H9 (cell line): ENCODE measurements at regions not wholly inside any gene's neighbourhood (a gene's known extent, or its start where the extent isn't known, plus 50 kb on each side); places are given as distances from the start of the nearest gene placed in this dataset.
"Not testable (repeated sequence)": the region's sequence is repeated elsewhere in the genome, so short reads cannot be mapped to it uniquely, and the experiment has no call there.

Source experiments
- DNase-seq: peaks from one replicate; pipeline ENCODE4 v3.0.0-alpha.2; 2017
- H2AFZ ChIP-seq: one replicate; pipeline ENCODE4 v1.6.1; 2013; ENCODE audit warnings: mild to moderate bottlenecking, low read length, control low read depth, moderate library complexity
- H2AK5ac ChIP-seq: 2 replicates; pipeline ENCODE4 v1.6.1; 2013; ENCODE audit warnings: low read length, control low read depth, mixed read lengths; ENCODE audit not compliant: insufficient read length
- H2BK120ac ChIP-seq: one replicate; pipeline ENCODE4 v1.6.1; 2013; ENCODE audit warnings: low read depth, mild to moderate bottlenecking, low read length, control low read depth, inconsistent platforms; ENCODE audit not compliant: poor library complexity, severe bottlenecking
- H2BK12ac ChIP-seq: 2 replicates; pipeline ENCODE4 v1.6.1; 2013; ENCODE audit warnings: low read length, control low read depth, mixed read lengths, low read depth; ENCODE audit not compliant: insufficient read length
- H2BK15ac ChIP-seq: 2 replicates; pipeline ENCODE4 v1.6.1; 2013; ENCODE audit warnings: low read depth, low read length, control low read depth
- H2BK20ac ChIP-seq: one replicate; pipeline ENCODE4 v1.6.1; 2013; ENCODE audit warnings: low read depth, mild to moderate bottlenecking, low read length, control low read depth, inconsistent platforms; ENCODE audit not compliant: poor library complexity, severe bottlenecking
- H2BK5ac ChIP-seq: 2 replicates; pipeline ENCODE4 v1.6.1; 2013; ENCODE audit warnings: low read length, control low read depth, mixed read lengths; ENCODE audit not compliant: insufficient read length
- H3K14ac ChIP-seq: 2 replicates; pipeline ENCODE4 v1.6.1; 2013; ENCODE audit warnings: low read length, control low read depth; ENCODE audit not compliant: insufficient read depth
- H3K18ac ChIP-seq: 2 replicates; pipeline ENCODE4 v1.6.1; 2013; ENCODE audit warnings: low read depth, mild to moderate bottlenecking, mixed read lengths, low read length, control low read depth; ENCODE audit not compliant: insufficient read length
- H3K23ac ChIP-seq: 2 replicates; pipeline ENCODE4 v1.6.1; 2013; ENCODE audit warnings: low read length, control low read depth, mixed read lengths, low read depth; ENCODE audit not compliant: insufficient read length
- H3K23me2 ChIP-seq: 2 replicates; pipeline ENCODE4 v1.6.1; 2013; ENCODE audit warnings: low read depth, mild to moderate bottlenecking, mixed read lengths, low read length, control low read depth; ENCODE audit not compliant: insufficient read length, poor library complexity, severe bottlenecking
- H3K27ac ChIP-seq: 2 replicates; pipeline ENCODE4 v1.5.1; 2013; ENCODE audit warnings: low read length, control low read depth, mixed read lengths, low read depth; ENCODE audit not compliant: insufficient read length
- H3K27me3 ChIP-seq: 2 replicates; pipeline ENCODE4 v1.6.1; 2013; ENCODE audit warnings: low read length, control low read depth, inconsistent platforms; ENCODE audit not compliant: insufficient read depth
- H3K4ac ChIP-seq: 2 replicates; pipeline ENCODE4 v1.6.1; 2013; ENCODE audit warnings: low read depth, mild to moderate bottlenecking, control low read depth, inconsistent platforms, low read length, moderate library complexity
- H3K4me1 ChIP-seq: 2 replicates; pipeline ENCODE4 v1.6.1; 2013; ENCODE audit warnings: low read length, control low read depth, inconsistent platforms; ENCODE audit not compliant: insufficient read depth
- H3K4me2 ChIP-seq: 2 replicates; pipeline ENCODE4 v1.6.1; 2013; ENCODE audit warnings: low read length, control low read depth, mixed read lengths; ENCODE audit not compliant: insufficient read length, insufficient read depth
- H3K56ac ChIP-seq: 2 replicates; pipeline ENCODE4 v1.6.1; 2013; ENCODE audit warnings: low read depth, mild to moderate bottlenecking, mixed read lengths, low read length, control low read depth; ENCODE audit not compliant: insufficient read length
- H3K79me1 ChIP-seq: 2 replicates; pipeline ENCODE4 v1.6.1; 2013; ENCODE audit warnings: low read depth, mild to moderate bottlenecking, moderate library complexity, low read length, control low read depth, inconsistent platforms; ENCODE audit not compliant: insufficient read depth, poor library complexity, severe bottlenecking
- H3K79me2 ChIP-seq: 2 replicates; pipeline ENCODE4 v1.6.1; 2013; ENCODE audit warnings: low read length, control low read depth, inconsistent platforms; ENCODE audit not compliant: insufficient read depth
- H3K9ac ChIP-seq: 2 replicates; pipeline ENCODE4 v1.6.1; 2013; ENCODE audit warnings: low read length, control low read depth, mixed read lengths; ENCODE audit not compliant: insufficient read length; ENCODE audit errors: extremely low read depth
- H3K9me3 ChIP-seq: one replicate; pipeline ENCODE4 v1.6.1; 2013; ENCODE audit warnings: low read depth, low read length, inconsistent platforms; ENCODE audit not compliant: control insufficient read depth
- H3T11ph ChIP-seq: one replicate; pipeline ENCODE4 v1.6.1; 2013; ENCODE audit warnings: mild to moderate bottlenecking, low read length, control low read depth, inconsistent platforms
- H4K20me1 ChIP-seq: one replicate; pipeline ENCODE4 v1.6.1; 2013; ENCODE audit not compliant: control insufficient read depth, insufficient read length, insufficient read depth
- H4K5ac ChIP-seq: 2 replicates; pipeline ENCODE4 v1.6.1; 2013; ENCODE audit warnings: low read depth, mild to moderate bottlenecking, mixed read lengths, low read length, control low read depth; ENCODE audit not compliant: insufficient read length
- H4K8ac ChIP-seq: replicated peaks from 2 replicates; pipeline ENCODE4 v1.6.1; 2013; ENCODE audit warnings: low read length, control low read depth, mixed read lengths, low read depth; ENCODE audit not compliant: insufficient read length
- H4K91ac ChIP-seq: 2 replicates; pipeline ENCODE4 v1.6.1; 2013; ENCODE audit warnings: low read depth, mild to moderate bottlenecking, moderate library complexity, mixed read lengths, low read length, control low read depth; ENCODE audit not compliant: insufficient read length
- H3K27ac Mint-ChIP-seq, 3 experiments: 2 replicates in 2 of 3; 3 replicates in 1 of 3; pipeline ENCODE4 v1.8.0; 2020 to 2021; ENCODE audit warnings: mixed read lengths in 3 of 3, mild to moderate bottlenecking in 1 of 3, moderate library complexity in 1 of 3
- H3K27me3 Mint-ChIP-seq: 2 replicates; pipeline ENCODE4 v1.8.0; 2021; ENCODE audit warnings: low read depth, mild to moderate bottlenecking, moderate library complexity, mixed read lengths
- H3K36me3 Mint-ChIP-seq, 3 experiments: 2 replicates in 2 of 3; 3 replicates in 1 of 3; pipeline ENCODE4 v1.8.0; 2020 to 2021; ENCODE audit warnings: low read depth in 3 of 3, mixed read lengths in 3 of 3; ENCODE audit not compliant: insufficient read depth in 1 of 3
- H3K4me1 Mint-ChIP-seq, 2 experiments: 2 replicates each; pipeline ENCODE4 v1.8.0; 2020; ENCODE audit warnings: mixed read lengths in 2 of 2
- H3K4me3 Mint-ChIP-seq, 2 experiments: 2 replicates in 1 of 2; 3 replicates in 1 of 2; pipeline ENCODE4 v1.8.0; 2020 to 2021; ENCODE audit warnings: mild to moderate bottlenecking in 2 of 2, mixed read lengths in 2 of 2, moderate library complexity in 1 of 2
- H3K9me3 Mint-ChIP-seq, 2 experiments: 2 replicates in 1 of 2; 3 replicates in 1 of 2; pipeline ENCODE4 v1.8.0; 2020; ENCODE audit warnings: mild to moderate bottlenecking in 2 of 2, mixed read lengths in 2 of 2, moderate library complexity in 1 of 2
- TF ChIP-seq, protein P1 (sequence below): fragments of 200-600 bp; sonication (generic); conservative IDR thresholded peaks from 3 replicates; pipeline ENCODE4 v1.8.0; 2021; ENCODE audit warnings: antibody characterized with exemption, mild to moderate bottlenecking

DNA sequence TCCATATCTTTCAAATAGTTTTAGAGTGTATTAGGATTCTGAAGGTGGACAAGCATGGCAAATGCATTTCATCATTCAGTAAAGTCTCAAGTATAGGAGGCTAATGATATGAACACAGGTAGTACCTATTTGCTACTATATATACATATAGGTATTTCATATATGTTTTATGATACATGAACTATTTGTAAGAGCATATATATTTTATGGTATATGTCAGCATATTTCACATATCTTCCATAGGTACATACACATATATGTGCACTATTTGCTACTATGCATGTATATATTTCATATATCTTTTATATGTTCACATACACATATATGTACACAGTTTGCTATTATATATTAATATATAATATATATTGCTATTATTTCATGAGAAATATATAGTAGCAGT lies 1291.7 kb upstream of the MIR17HG start:
- Histone ChIP-seq H3K4me2 (no peak overlapping the region), H3K9ac (no peak overlapping the region), H3K9me3 (no peaks in the 10 kb centered on the region), H3K79me2 (no peaks in the 10 kb centered on the region), H2BK120ac (no peak overlapping the region), H4K91ac (no peak overlapping the region), H3K14ac (no peak overlapping the region), H2BK5ac (no peak overlapping the region), H4K20me1 (no peaks in the 10 kb centered on the region), H2AFZ (no peak overlapping the region), H3K4ac (no peak overlapping the region), H2BK15ac (no peak overlapping the region), H2AK5ac (no peak overlapping the region), H2BK12ac (no peak overlapping the region), H3K56ac (no peak overlapping the region), H3K27me3 (no peaks in the 10 kb centered on the region), H3K23me2 (no peaks in the 10 kb centered on the region), H3K4me1 (no peaks in the 10 kb centered on the region), H3K27ac (no peak overlapping the region), H2BK20ac (no peak overlapping the region), H3K79me1 (no peaks in the 10 kb centered on the region), H4K5ac (no peak overlapping the region), H3K23ac (no peak overlapping the region), H3K18ac (no peak overlapping the region), H3T11ph (no peak overlapping the region), H4K8ac (no peak overlapping the region)
- peaks cover 5 to 12% of the 10 kb centered on the region in 2 experiments for H3K4me1 Mint-ChIP-seq
- no peaks in the 10 kb centered on the region for H3K36me3 Mint-ChIP-seq
- H3K4me3 Mint-ChIP-seq = no peak overlapping the region
- TF ChIP-seq, protein P1, sequence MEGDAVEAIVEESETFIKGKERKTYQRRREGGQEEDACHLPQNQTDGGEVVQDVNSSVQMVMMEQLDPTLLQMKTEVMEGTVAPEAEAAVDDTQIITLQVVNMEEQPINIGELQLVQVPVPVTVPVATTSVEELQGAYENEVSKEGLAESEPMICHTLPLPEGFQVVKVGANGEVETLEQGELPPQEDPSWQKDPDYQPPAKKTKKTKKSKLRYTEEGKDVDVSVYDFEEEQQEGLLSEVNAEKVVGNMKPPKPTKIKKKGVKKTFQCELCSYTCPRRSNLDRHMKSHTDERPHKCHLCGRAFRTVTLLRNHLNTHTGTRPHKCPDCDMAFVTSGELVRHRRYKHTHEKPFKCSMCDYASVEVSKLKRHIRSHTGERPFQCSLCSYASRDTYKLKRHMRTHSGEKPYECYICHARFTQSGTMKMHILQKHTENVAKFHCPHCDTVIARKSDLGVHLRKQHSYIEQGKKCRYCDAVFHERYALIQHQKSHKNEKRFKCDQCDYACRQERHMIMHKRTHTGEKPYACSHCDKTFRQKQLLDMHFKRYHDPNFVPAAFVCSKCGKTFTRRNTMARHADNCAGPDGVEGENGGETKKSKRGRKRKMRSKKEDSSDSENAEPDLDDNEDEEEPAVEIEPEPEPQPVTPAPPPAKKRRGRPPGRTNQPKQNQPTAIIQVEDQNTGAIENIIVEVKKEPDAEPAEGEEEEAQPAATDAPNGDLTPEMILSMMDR = no peak
- no peak overlapping the region for H3K27ac Mint-ChIP-seq
- no peaks in the 10 kb centered on the region for H3K9me3 Mint-ChIP-seq
- DNase-seq = no peak
- H3K27me3 Mint-ChIP-seq = no peaks in the 10 kb centered on the region

DNA sequence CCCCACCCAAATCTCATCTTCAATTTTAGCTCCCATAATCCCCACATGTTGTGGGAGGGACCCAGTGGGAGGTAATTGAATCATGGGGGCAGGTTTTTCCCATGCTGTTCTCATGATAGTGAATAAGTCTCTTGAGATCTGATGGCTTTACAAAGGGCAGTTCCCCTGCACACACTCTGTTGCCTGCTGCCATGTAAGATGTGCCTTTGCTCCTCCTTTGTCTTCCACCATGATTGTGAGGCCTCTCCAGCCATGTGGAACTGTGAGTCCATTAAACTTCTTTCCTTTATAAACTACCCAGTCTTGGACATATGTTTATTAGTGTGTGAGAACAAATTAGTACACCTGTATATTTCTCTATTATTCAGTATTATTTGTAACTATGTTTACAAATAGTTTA lies 1283.3 kb upstream of the MIR17HG start:
- H4K91ac ChIP-seq, H2AFZ ChIP-seq, H3K27ac Mint-ChIP-seq, H3K18ac ChIP-seq, H3K79me1 ChIP-seq, H3K9me3 Mint-ChIP-seq, H4K20me1 ChIP-seq, H2BK20ac ChIP-seq, H3K4ac ChIP-seq, H2BK5ac ChIP-seq, H3K79me2 ChIP-seq, DNase-seq, H3K4me1 ChIP-seq, H3K4me3 Mint-ChIP-seq, H3K23ac ChIP-seq, H3K27me3 Mint-ChIP-seq, H3K56ac ChIP-seq, H3K9ac ChIP-seq, H2AK5ac ChIP-seq, H3T11ph ChIP-seq, H2BK15ac ChIP-seq, H2BK120ac ChIP-seq, H4K5ac ChIP-seq, H3K4me1 Mint-ChIP-seq, H4K8ac ChIP-seq, H3K27ac ChIP-seq, H3K9me3 ChIP-seq, H2BK12ac ChIP-seq, H3K4me2 ChIP-seq, H3K14ac ChIP-seq, H3K27me3 ChIP-seq, H3K23me2 ChIP-seq, H3K36me3 Mint-ChIP-seq: not testable (repeated sequence)
